ENCODE measurements at regions not wholly inside any gene's neighbourhood (a gene's known extent, or its start where the extent isn't known, plus 50 kb on each side); places are given as distances from the start of the nearest gene placed in this dataset.

- WGBS, 2 experiments (ENCODE audit: low coverage in 1 of 2, low lambda C conversion rate in 2 of 2, missing lambda C conversion rate in 2 of 2), result 89 to 97% methylated on average over 4 of the region's 4 CpGs
- H3K9me2 ChIP-seq (ENCODE audit: insufficient read depth), result no peaks in the 10 kb centered on the region
- in situ Hi-C loops (cut with MboI), result loop anchor here (10.0 to 25.0 kb wide), 2 partner anchors 279 to 574 kb away; no protein-coding TSS in a partner anchor
Observed at GRCh38 chr3:46086083-46086437, 58.8 kb upstream of the XCR1 start.

GRCh38 chr3:46085421-46086082 lies 58.3 kb upstream of the XCR1 start:
- DNase-seq, result peak; percentile 47
- Histone ChIP-seq H3K27ac (no peak overlapping the region), H3K79me2 (ENCODE audit: insufficient read depth) (no peaks in the 10 kb centered on the region), H2AFZ (no peak overlapping the region), H3K9me2 (ENCODE audit: insufficient read depth) (no peaks in the 10 kb centered on the region), H3K36me3 (ENCODE audit: low read depth) (no peaks in the 10 kb centered on the region), H3K9me3 (ENCODE audit: low read depth) (no peaks in the 10 kb centered on the region), H3F3A (ENCODE audit: insufficient read depth) (peaks cover 7% of the 10 kb centered on the region), H3K4me1 (ENCODE audit: insufficient read depth) (peaks cover 17% of the 10 kb centered on the region), H3K27me3 (replicated peaks; ENCODE audit: insufficient read depth) (no peaks in the 10 kb centered on the region), H4K20me1 (ENCODE audit: insufficient read depth) (no peaks in the 10 kb centered on the region), H3K4me2 (ENCODE audit: unreplicated experiment) (no peak overlapping the region), H3K4me3 (no peak overlapping the region), H3K9ac (no peak overlapping the region)
- in situ Hi-C loops (cut with MboI), result loop anchor here (10.0 to 25.0 kb wide), 2 partner anchors 279 to 573 kb away; no protein-coding TSS in a partner anchor
- 50 to 62% methylated on average over 3 of the region's 3 CpGs for WGBS, 2 experiments (ENCODE audit: low coverage in 1 of 2, low lambda C conversion rate in 2 of 2, missing lambda C conversion rate in 2 of 2)
- TF ChIP-seq EZH2 (IDR thresholded peaks at IDR 0.05; ENCODE audit: insufficient read depth, poor library complexity, severe bottlenecking), result no peak
- TF ChIP-seq EZH2phosphoT487 (IDR thresholded peaks at IDR 0.05; ENCODE audit: insufficient read depth, low read depth), result no peak

More at GRCh38 chr3:46086083-46086437, 58.8 kb upstream of the XCR1 start:
- no peaks in the 10 kb centered on the region for H3K27me3 ChIP-seq (replicated peaks; ENCODE audit: insufficient read depth)
- H3K27ac ChIP-seq, result no peak overlapping the region
- H3F3A ChIP-seq (ENCODE audit: insufficient read depth), result peaks cover 7% of the 10 kb centered on the region
- H3K9me3 ChIP-seq (ENCODE audit: low read depth), result no peaks in the 10 kb centered on the region
- peaks cover 17% of the 10 kb centered on the region for H3K4me1 ChIP-seq (ENCODE audit: insufficient read depth)
- H3K4me2 ChIP-seq (ENCODE audit: unreplicated experiment), result no peak overlapping the region
- no peaks in the 10 kb centered on the region for H3K36me3 ChIP-seq (ENCODE audit: low read depth)
- H3K9ac ChIP-seq, result no peak overlapping the region
- no peaks in the 10 kb centered on the region for H4K20me1 ChIP-seq (ENCODE audit: insufficient read depth)
- no peak overlapping the region for H2AFZ ChIP-seq
- DNase-seq, result no peak
- no peaks in the 10 kb centered on the region for H3K79me2 ChIP-seq (ENCODE audit: insufficient read depth)
- H3K4me3 ChIP-seq, result no peak overlapping the region
- TF ChIP-seq EZH2 (IDR thresholded peaks at IDR 0.05; ENCODE audit: insufficient read depth, poor library complexity, severe bottlenecking) (no peak), EZH2phosphoT487 (IDR thresholded peaks at IDR 0.05; ENCODE audit: insufficient read depth, low read depth) (no peak)

- Histone ChIP-seq H2AFZ (no peak overlapping the region), H3K27ac (no peak overlapping the region)
- in situ Hi-C loops (cut with MboI), result loop anchor here (10.0 to 25.0 kb wide), 2 partner anchors 281 to 572 kb away; no protein-coding TSS in a partner anchor
Observed at GRCh38 chr3:46083956-46084355, 56.7 kb upstream of the XCR1 start.

GRCh38 chr3:46082849-46083248 lies 55.6 kb upstream of the XCR1 start:
- Histone ChIP-seq H3K27me3 (replicated peaks; ENCODE audit: insufficient read depth) (no peaks in the 10 kb centered on the region), H3K9me2 (ENCODE audit: insufficient read depth) (no peaks in the 10 kb centered on the region), H3K4me3 (no peak overlapping the region), H3K27ac (no peak overlapping the region), H4K20me1 (ENCODE audit: insufficient read depth) (no peaks in the 10 kb centered on the region), H3K36me3 (ENCODE audit: low read depth) (no peaks in the 10 kb centered on the region), H3K4me2 (ENCODE audit: unreplicated experiment) (no peak overlapping the region), H3K9me3 (ENCODE audit: low read depth) (no peaks in the 10 kb centered on the region), H3K4me1 (ENCODE audit: insufficient read depth) (no peaks in the 10 kb centered on the region), H3K79me2 (ENCODE audit: insufficient read depth) (no peaks in the 10 kb centered on the region), H3F3A (ENCODE audit: insufficient read depth) (no peaks in the 10 kb centered on the region), H2AFZ (no peak overlapping the region), H3K9ac (no peak overlapping the region)
- in situ Hi-C loops (cut with MboI), result loop anchor here (10.0 to 25.0 kb wide), 2 partner anchors 282 to 571 kb away; no protein-coding TSS in a partner anchor
- TF ChIP-seq EZH2 (IDR thresholded peaks at IDR 0.05; ENCODE audit: insufficient read depth, poor library complexity, severe bottlenecking) (no peak), EZH2phosphoT487 (IDR thresholded peaks at IDR 0.05; ENCODE audit: insufficient read depth, low read depth) (no peak)
- no peak for DNase-seq
- WGBS, 2 experiments (ENCODE audit: low coverage in 1 of 2, low lambda C conversion rate in 2 of 2, missing lambda C conversion rate in 2 of 2), result 93 to 97% methylated on average over 1 of the region's 1 CpG

More at GRCh38 chr3:46083956-46084355, 56.7 kb upstream of the XCR1 start:
- WGBS, 2 experiments (ENCODE audit: low coverage in 1 of 2, low lambda C conversion rate in 2 of 2, missing lambda C conversion rate in 2 of 2), result 100% methylated on average over 1 of the region's 1 CpG
- Histone ChIP-seq H3K4me3 (no peak overlapping the region), H3K9me3 (ENCODE audit: low read depth) (no peaks in the 10 kb centered on the region), H3K36me3 (ENCODE audit: low read depth) (no peaks in the 10 kb centered on the region), H3K4me1 (ENCODE audit: insufficient read depth) (peaks cover 3% of the 10 kb centered on the region; the same call in 1 of the 2 replicates), H3K9ac (no peak overlapping the region), H3K9me2 (ENCODE audit: insufficient read depth) (no peaks in the 10 kb centered on the region), H3K79me2 (ENCODE audit: insufficient read depth) (no peaks in the 10 kb centered on the region), H3K27me3 (replicated peaks; ENCODE audit: insufficient read depth) (no peaks in the 10 kb centered on the region), H4K20me1 (ENCODE audit: insufficient read depth) (no peaks in the 10 kb centered on the region), H3F3A (ENCODE audit: insufficient read depth) (no peaks in the 10 kb centered on the region), H3K4me2 (ENCODE audit: unreplicated experiment) (no peak overlapping the region)
- TF ChIP-seq EZH2phosphoT487 (IDR thresholded peaks at IDR 0.05; ENCODE audit: insufficient read depth, low read depth) (no peak), EZH2 (IDR thresholded peaks at IDR 0.05; ENCODE audit: insufficient read depth, poor library complexity, severe bottlenecking) (no peak)
- DNase-seq, result no peak
